DMS79 treated with DMSO at 0.1 percent for 48 hours (cell line): ENCODE measurements at regions not wholly inside any gene's neighbourhood (a gene's known extent, or its start where the extent isn't known, plus 50 kb on each side); places are given as distances from the start of the nearest gene placed in this dataset.

Source experiments
- DNase-seq: peaks from one replicate; lab custom pipeline; 2025; lab: John Stamatoyannopoulos, UW

DNA sequence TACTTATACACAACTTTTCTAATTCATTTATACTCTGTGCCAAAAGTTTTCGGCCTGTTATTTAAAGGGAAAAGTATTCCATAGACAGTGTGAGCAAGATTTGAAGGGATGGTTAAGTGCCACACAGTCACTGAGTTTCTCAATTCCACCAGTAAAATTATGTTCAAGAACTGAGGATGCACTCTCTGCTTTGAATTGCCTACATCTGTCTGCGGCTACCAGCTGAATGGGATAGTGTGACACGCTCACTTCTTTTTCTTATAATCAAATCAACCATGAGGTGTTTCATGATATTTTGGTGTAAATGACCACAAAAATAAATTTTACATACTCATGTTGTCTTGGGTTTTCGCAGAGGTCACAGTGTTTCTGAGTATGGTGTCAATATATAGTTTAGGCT lies 218.4 kb upstream of the TMEM161B start:
- no peak for DNase-seq

GRCh38 chr5:88486431-88486830 lies 217.8 kb upstream of the TMEM161B start:
- DNase-seq = no peak

DNA sequence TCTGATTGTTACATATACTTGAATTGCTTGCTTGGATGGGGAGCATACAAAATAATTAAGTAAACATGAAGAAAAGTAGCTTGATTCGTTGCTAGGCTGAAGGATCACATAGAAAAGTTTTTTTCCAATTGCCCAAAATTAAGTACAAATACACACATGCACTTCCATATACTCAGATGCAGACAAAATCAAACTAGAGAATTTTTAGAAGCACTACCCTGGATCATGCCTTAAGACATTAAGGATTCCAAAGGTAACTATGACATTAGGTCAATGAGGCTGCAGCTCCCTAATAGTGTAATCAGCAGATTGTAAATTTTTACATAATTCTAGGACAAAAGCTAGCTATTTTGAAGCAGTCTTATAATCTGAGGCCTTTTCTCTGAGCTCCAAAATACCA lies 216.9 kb upstream of the TMEM161B start:
- no peak for DNase-seq

DNA sequence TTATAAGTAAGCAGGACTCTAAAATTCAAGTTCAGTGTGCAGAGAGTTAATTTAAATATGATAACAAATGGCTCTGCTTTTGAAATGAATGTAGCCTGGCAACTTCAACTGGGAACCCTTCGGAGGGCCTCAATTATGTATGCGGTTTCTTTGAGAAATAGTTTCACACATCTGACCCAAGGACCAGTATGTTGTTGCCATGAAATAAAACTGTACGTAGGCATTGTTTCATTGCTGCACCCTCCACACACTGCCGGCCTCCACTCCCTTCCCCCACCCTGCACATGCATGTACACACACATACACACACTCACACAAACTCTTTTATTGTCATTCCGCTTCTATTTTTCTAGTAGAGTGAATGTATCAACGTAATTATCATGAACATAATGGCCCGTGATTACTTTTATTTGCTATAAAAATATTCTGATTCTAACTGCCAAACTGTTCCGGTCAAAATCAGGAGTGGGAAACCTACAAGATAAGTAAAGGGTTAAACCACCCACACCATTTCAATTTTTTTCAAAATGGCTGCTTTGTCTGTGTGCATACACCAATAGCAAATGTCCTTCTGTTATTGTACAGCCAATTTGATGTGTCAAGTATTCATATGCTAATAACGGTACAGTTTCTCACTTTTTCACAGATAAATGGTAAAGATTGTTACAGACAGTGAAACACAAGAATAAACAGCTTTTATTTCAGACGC lies 215.5 kb upstream of the TMEM161B start:
- DNase-seq = no peak

- DNase-seq = no peak
Measured at GRCh38 chr5:88480801-88481499, 212.3 kb upstream of the TMEM161B start.

- DNase-seq = peak; percentile 1
Measured at GRCh38 chr5:88480245-88480644, 211.6 kb upstream of the TMEM161B start.

GRCh38 chr5:88474574-88474973 lies 205.9 kb upstream of the TMEM161B start:
- no peak for DNase-seq

- DNase-seq = no peak
Measured at GRCh38 chr5:88470745-88471144, 202.1 kb upstream of the TMEM161B start.

DNA sequence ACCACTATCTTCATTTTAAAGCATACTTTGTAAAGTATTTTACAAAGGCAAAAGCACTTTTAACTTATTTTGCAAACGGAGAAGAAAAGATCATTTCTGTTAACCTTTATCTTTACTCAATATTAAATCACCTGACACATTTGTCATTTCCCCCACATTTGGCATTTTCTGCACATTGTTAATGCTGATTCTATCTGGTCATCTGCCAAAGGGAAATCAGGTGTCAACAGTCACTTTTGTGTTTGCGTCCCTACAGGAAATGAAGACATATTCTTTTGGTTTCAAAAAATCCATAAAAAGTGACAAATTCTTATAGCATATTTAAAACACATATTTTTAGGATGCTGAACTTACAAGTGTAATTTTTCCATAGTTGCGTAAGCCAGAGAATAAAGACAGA lies 191.3 kb upstream of the TMEM161B start:
- DNase-seq = no peak

GRCh38 chr5:88452820-88453219 lies 184.2 kb upstream of the TMEM161B start:
- DNase-seq = no peak

GRCh38 chr5:88450239-88450638 lies 181.6 kb upstream of the TMEM161B start:
- no peak for DNase-seq

DNA sequence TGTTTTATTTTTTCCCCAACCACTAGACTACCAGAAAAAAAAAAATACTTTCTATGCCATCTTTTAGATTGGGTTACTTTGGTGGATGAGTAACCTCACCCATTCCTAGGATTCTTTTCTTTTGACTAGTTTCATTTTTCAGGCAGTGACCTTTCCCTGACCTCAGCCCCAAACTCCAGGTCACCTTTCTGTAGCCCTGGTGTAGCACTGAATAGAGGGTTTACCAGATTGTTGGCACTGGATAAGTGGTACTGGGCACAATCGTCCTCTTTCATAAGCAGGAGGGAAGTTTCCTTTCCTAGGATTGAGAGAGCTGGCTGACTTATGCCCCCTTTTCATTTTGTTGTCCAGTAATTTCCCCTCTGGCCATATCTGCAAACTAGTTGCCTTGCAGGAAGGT lies 169.4 kb upstream of the TMEM161B start:
- DNase-seq = no peak

DNA sequence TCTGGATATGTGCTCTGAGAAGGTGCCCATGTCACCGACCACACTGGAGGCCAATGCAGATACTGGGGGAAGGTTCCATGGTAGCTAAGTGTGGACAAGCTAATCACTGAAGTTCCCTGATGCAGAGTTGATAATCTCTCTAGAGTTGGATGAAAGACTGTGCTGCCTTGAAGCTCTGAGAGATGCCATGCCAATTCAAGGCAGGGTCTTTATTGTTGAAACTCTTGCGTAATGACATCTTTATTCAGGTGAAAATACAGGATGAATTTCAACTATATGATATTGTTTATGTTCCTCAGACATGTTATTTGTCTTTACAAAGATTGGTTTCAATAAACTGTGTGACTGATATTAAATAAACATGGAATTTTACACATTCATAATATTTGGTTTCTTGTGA lies 167.6 kb upstream of the TMEM161B start:
- no peak for DNase-seq

DNA sequence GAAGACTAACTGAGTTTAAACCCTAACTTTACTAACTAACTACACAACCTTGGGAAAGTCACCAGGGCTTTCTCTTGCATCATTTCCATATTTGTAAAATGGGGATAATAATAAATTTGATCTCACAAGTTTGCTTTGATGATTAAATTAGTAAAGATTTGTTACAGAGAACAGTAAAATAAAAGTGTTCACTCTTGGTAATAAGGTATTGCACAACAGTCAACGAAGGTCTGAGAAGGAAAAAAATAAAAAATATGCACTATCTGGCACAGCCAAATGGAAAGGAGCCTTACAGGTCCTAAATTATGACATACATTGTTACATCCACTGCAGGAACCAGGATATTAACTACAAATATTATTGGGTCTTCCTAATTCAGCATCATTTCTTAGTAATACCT lies 160.0 kb upstream of the TMEM161B start:
- no peak for DNase-seq

GRCh38 chr5:88426441-88426840 lies 157.8 kb upstream of the TMEM161B start:
- DNase-seq = no peak

- no peak for DNase-seq
Measured at GRCh38 chr5:88425124-88425523, 156.5 kb upstream of the TMEM161B start.

GRCh38 chr5:88419931-88420330 lies 151.3 kb upstream of the TMEM161B start:
- DNase-seq = no peak

GRCh38 chr5:88407341-88407740 lies 138.7 kb upstream of the TMEM161B start:
- no peak for DNase-seq

- DNase-seq = no peak
Measured at GRCh38 chr5:88405783-88406182, 137.1 kb upstream of the TMEM161B start.

DNA sequence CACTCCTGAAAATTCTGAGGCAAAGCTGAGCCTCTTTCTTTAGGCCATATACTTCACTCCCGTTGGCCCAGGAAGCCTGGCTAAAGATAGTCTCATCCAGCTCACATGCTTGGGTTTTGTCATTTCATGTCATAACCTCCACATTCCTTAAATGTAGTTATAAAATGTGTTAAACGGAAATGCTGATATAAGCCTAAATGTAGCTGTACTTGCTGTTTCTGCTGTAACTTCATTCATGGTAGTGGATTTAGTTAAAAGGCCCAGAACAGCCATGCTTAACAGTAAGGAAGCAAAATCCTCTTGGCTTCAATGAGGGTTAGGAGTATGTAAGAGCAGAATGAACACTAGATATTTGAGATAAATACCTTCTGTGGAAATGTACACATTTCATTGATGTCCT lies 135.8 kb upstream of the TMEM161B start:
- no peak for DNase-seq

GRCh38 chr5:88401686-88402085 lies 133.0 kb upstream of the TMEM161B start:
- DNase-seq = no peak

DNA sequence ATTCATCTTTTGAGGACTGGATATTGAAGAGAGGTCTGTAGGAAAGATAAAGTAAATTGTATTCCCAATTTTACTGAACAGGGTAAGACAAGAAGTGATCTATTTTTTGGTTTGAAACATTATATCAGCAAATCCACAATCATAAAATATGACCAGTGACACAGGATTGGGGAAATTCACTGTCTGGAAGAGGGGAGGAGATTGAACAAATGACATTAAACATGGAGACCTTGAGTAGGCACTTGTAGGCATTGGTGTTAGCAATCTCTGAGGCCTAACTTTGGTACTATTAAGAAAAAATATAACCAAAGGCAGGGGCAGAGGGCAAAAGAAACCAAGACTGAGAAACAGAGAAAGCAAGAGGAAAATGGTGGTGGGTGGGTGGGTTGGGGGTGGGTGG lies 132.6 kb upstream of the TMEM161B start:
- no peak for DNase-seq

GRCh38 chr5:88399561-88399960 lies 130.9 kb upstream of the TMEM161B start:
- no peak for DNase-seq

DNA sequence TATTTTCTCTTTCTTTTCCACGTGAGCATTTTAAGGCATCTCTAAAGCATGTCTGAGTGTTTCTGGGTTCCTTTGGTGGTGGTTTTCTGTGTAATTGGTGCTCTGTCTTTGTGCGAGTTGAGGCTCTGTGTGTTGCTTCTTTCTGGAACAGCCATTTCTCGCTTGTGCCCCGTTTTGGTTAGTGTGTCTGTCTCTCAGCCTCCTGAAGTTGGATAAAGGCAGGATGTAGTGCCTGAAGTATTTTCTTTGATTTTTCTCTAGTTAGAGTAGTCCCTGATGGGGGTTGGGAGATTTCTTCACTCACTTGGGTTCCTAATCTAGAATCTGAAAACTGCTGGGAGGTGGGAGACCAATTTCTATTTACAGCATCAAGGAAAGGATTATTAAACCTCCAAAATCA lies 129.7 kb upstream of the TMEM161B start:
- DNase-seq = no peak
